Muscle layer of colon (tissue), 2 donors: ENCODE measurements at regions not wholly inside any gene's neighbourhood (a gene's known extent, or its start where the extent isn't known, plus 50 kb on each side); places are given as distances from the start of the nearest gene placed in this dataset.

ENCODE experiments used
- H3K27ac ChIP-seq: one replicate; pipeline ENCODE4 v1.7.0; 2013; ENCODE audit warnings: low read depth, mild to moderate bottlenecking, low read length, moderate library complexity
- H3K27me3 ChIP-seq, 2 donors: one replicate each; pipeline ENCODE4 v1.7.0; 2013; ENCODE audit warnings: low read length in 2 of 2, mild to moderate bottlenecking in 2 of 2; ENCODE audit not compliant: insufficient read depth in 2 of 2, control insufficient read depth in 1 of 2
- H3K36me3 ChIP-seq: one replicate; pipeline ENCODE4 v1.7.0; 2013; ENCODE audit warnings: mild to moderate bottlenecking, low read length; ENCODE audit not compliant: insufficient read depth
- H3K4me1 ChIP-seq: one replicate; pipeline ENCODE4 v1.7.0; 2013; ENCODE audit warnings: mild to moderate bottlenecking, low read length; ENCODE audit not compliant: insufficient read depth
- H3K4me3 ChIP-seq, 2 donors: one replicate each; pipeline ENCODE4 v1.7.0; 2013; ENCODE audit warnings: low read length in 2 of 2, low read depth in 1 of 2, mild to moderate bottlenecking in 1 of 2, moderate library complexity in 1 of 2
- H3K9ac ChIP-seq: one replicate; pipeline ENCODE4 v1.7.0; 2013; ENCODE audit warnings: low read length
- H3K9me3 ChIP-seq: one replicate; pipeline ENCODE4 v1.7.0; 2013; ENCODE audit warnings: mild to moderate bottlenecking, low read length
- donor health status: abdominal sarcoma.
- donor health status: Adenocarcinoma of cecum.

DNA sequence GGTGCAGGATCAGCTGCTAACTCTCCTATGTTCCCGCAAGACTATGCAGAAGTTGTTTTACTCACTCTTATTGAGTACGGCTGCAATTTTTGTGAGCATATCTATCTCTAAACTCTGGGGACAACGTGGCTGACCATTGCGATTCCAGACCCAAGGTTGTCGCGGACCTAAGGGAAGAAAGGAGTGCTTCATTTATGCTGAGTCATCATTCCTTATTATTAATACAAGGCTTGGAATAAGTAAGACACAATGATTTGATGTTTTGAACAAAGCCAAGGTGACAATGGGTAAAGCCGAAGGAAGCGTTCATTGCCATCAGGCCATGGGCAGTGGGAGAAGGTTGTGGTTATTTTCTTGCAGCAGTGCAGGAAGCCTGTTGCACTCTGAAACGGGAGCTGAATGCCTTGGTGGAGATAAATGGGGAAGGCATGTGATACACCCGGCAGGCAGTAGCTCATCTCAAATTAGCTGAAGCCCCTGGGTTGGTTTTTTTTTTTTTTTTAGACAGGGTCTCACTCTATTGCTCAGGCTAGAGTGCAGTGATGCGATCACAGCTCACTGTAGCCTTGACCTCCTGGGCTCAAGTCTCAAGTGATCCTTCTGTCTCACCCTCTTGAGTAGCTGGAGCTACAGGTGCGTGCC, 605.7 kb downstream of the TYW1 start:
- H3K27ac ChIP-seq: no peak overlapping the region
- H3K4me3 ChIP-seq: no peak overlapping the region
- no peaks in the 10 kb centered on the region for H3K4me1 ChIP-seq
- H3K27me3 ChIP-seq: no peaks in the 10 kb centered on the region
- no peaks in the 10 kb centered on the region for H3K9me3 ChIP-seq
- no peak overlapping the region for H3K9ac ChIP-seq
- no peaks in the 10 kb centered on the region for H3K36me3 ChIP-seq

DNA sequence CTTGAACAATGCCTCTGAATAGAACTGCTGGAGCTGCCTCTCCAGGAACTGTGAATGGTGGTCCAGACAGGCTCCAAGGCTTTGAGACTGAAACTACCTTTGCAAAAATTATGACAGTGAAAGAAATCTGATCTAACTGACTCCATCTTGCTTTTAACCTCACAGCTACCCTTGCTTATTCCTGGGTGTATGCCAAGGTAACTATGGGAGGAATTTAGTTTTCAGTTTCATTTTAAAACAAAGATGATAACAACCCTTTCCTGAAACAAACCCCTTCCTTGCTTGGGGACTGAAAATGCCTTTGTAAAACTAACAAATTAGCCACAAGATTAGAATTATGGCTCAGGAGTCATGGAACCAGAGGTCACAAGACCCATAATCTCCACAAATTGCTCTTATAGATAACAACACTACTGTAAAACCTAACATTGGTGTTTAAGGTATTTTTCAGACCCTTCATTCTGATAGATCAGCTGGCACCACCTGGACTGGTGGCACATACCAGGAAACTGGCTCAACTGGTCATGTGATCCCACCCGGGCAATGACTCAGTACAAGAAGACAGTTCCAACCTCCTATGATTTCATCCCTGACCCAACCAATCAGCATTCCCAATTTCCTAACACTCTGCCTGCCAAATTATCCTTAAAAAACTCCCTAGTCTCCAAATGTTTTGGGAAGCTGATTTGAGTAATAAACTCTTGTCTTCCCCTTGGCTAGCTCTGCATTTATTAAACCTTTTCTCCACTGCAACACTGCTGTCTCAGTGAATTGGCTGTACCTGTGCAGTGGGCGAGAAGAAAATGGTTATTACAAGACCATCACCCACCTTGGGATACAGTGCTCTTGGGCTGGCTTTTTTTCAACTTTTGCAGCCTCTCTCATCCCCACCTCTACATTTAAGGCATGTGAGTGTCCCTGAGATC, 608.1 kb downstream of the TYW1 start:
- Histone ChIP-seq H3K9ac (no peak overlapping the region), H3K4me1 (no peaks in the 10 kb centered on the region), H3K36me3 (no peaks in the 10 kb centered on the region), H3K27me3 (no peaks in the 10 kb centered on the region), H3K9me3 (no peaks in the 10 kb centered on the region), H3K27ac (no peak overlapping the region), H3K4me3 (no peak overlapping the region)

DNA sequence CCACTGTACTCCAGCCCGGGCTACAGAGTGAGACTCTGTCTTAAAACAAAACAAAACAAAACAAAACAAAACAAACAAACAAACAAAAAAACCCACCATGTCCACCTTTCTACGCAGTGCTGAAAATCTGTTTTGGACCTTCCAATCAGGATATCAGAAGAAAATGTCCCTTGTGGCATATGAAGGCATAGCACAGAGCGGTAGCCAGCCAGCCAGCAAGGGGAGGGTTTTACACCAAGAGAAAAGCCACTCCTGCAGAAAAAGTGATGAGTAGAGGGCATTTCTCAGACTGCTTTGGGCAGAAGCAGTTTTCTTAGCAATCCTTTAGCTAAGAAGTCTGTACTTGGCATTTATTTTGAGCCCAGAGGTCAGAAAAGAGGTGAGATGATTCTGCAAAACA, 612.2 kb downstream of the TYW1 start:
- Histone ChIP-seq H3K27me3 (no peaks in the 10 kb centered on the region), H3K9ac (no peak overlapping the region), H3K4me3 (no peak overlapping the region), H3K4me1 (no peaks in the 10 kb centered on the region), H3K9me3 (no peaks in the 10 kb centered on the region), H3K27ac (no peak overlapping the region), H3K36me3 (no peaks in the 10 kb centered on the region)

- no peaks in the 10 kb centered on the region for H3K27me3 ChIP-seq
- H3K9ac ChIP-seq: no peak overlapping the region
These were observed 614.3 kb downstream of the TYW1 start for GRCh38 chr7:67610897-67611296.

DNA sequence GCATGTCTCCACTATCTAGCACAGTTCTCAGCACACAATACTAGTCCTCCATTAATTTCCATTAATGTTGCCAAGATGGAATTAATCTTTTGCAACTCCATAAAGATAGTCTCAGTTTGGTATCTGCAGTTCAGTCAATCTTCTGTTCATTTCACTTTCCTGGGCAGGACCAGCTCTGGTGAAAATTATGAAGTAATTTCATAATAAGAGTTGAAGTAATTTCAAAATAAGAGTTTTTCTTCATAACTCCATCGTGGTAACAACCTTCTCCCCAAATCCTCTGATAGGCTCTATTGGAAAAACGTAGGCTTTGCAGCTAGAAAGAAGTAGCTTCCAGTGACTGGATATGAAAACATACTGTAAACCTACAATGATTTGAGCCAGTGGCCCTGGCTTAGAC, 618.2 kb downstream of the TYW1 start:
- Histone ChIP-seq H3K4me1 (peaks cover 7% of the 10 kb centered on the region), H3K4me3 (no peak overlapping the region), H3K27me3 (no peaks in the 10 kb centered on the region), H3K36me3 (no peaks in the 10 kb centered on the region), H3K27ac (no peak overlapping the region), H3K9ac (no peak overlapping the region), H3K9me3 (no peaks in the 10 kb centered on the region)

More at GRCh38 chr7:67610897-67611296, 614.3 kb downstream of the TYW1 start:
- no peak overlapping the region for H3K27ac ChIP-seq
- H3K4me3 ChIP-seq: no peak overlapping the region
- H3K36me3 ChIP-seq: no peaks in the 10 kb centered on the region
- no peaks in the 10 kb centered on the region for H3K9me3 ChIP-seq
- H3K4me1 ChIP-seq: no peaks in the 10 kb centered on the region

GRCh38 chr7:67616517-67616916, 619.9 kb downstream of the TYW1 start:
- Histone ChIP-seq H3K36me3 (no peaks in the 10 kb centered on the region), H3K4me3 (no peak overlapping the region), H3K9me3 (no peaks in the 10 kb centered on the region), H3K27ac (no peak overlapping the region), H3K27me3 (no peaks in the 10 kb centered on the region), H3K4me1 (peaks cover 7% of the 10 kb centered on the region), H3K9ac (no peak overlapping the region)

- Histone ChIP-seq H3K27me3 (no peaks in the 10 kb centered on the region), H3K4me3 (no peak overlapping the region), H3K9me3 (no peaks in the 10 kb centered on the region), H3K36me3 (no peaks in the 10 kb centered on the region), H3K9ac (no peak overlapping the region), H3K4me1 (peaks cover 7% of the 10 kb centered on the region), H3K27ac (no peak overlapping the region)
These were observed 622.0 kb downstream of the TYW1 start for GRCh38 chr7:67618556-67619162.

GRCh38 chr7:67619175-67619574, 622.5 kb downstream of the TYW1 start:
- Histone ChIP-seq H3K4me3 (no peak overlapping the region), H3K27ac (no peak overlapping the region), H3K9ac (no peak overlapping the region), H3K27me3 (no peaks in the 10 kb centered on the region), H3K4me1 (peaks cover 7% of the 10 kb centered on the region), H3K9me3 (no peaks in the 10 kb centered on the region), H3K36me3 (no peaks in the 10 kb centered on the region)

DNA sequence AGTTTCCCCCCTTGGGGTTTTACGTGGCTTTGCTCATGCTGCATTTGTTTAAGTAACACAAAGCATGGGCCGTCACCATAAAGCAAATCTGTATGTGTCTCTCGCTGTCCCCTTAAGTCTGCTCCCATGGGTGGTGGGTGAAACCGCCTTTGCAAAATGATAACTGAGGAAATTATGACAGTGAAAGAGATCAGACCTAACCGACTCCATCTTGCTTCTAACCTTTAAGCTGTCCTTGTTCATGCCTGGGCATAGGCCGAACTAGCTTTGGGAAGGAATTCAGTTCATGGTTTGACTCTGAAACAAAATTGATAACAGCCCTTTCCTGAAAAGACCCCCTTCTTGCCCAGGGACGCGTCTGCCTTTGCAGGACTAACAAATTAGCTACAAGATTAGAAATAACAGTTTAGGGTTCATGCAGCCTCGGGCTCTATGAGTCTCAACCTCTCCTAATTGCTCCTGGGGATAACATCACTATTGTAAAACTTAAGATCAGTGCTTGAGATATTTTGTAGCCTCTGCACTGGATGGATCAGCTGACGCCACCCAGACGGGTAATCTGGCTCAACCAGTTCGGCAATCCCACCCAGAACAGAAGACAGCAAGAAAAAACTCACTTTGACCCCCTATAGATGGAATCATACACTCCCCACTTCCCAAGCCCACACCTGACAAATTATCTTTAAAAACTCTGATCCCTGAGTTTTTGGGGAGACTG, 623.7 kb downstream of the TYW1 start:
- H3K4me1 ChIP-seq: peaks cover 8% of the 10 kb centered on the region
- no peaks in the 10 kb centered on the region for H3K9me3 ChIP-seq
- H3K9ac ChIP-seq: no peak overlapping the region
- no peaks in the 10 kb centered on the region for H3K27me3 ChIP-seq
- H3K27ac ChIP-seq: no peak overlapping the region
- no peak overlapping the region for H3K4me3 ChIP-seq
- H3K36me3 ChIP-seq: no peaks in the 10 kb centered on the region

GRCh38 chr7:67621704-67622103, 625.1 kb downstream of the TYW1 start:
- no peaks in the 10 kb centered on the region for H3K36me3 ChIP-seq
- no peak overlapping the region for H3K4me3 ChIP-seq
- no peak overlapping the region for H3K9ac ChIP-seq
- no peaks in the 10 kb centered on the region for H3K9me3 ChIP-seq
- H3K4me1 ChIP-seq: peaks cover 12% of the 10 kb centered on the region
- H3K27ac ChIP-seq: no peak overlapping the region
- no peaks in the 10 kb centered on the region for H3K27me3 ChIP-seq

- Histone ChIP-seq H3K27me3 (no peaks in the 10 kb centered on the region), H3K36me3 (no peaks in the 10 kb centered on the region), H3K9me3 (no peaks in the 10 kb centered on the region), H3K4me1 (peaks cover 5% of the 10 kb centered on the region), H3K4me3 (peak overlapping the region in 1 of 2 donors; percentile 53), H3K9ac (no peak overlapping the region), H3K27ac (no peak overlapping the region)
These were observed 628.7 kb downstream of the TYW1 start for GRCh38 chr7:67625257-67625737.
